HEK293 (cell line): ENCODE measurements at regions not wholly inside any gene's neighbourhood (a gene's known extent, or its start where the extent isn't known, plus 50 kb on each side); places are given as distances from the start of the nearest gene placed in this dataset.

Source experiments
- CTCF ChIA-PET: fragments of 350-600 bp; formaldehyde crosslinking; extraction: SDS; loops from one replicate; lab custom pipeline; 2021; ENCODE audit warnings: antibody characterized with exemption; lab: Yijun Ruan, JAX
- POLR2A ChIA-PET: fragments of 300-600 bp; formaldehyde crosslinking; extraction: SDS; loops from one replicate; lab custom pipeline; 2020; ENCODE audit warnings: antibody characterized with exemption, inconsistent platforms; lab: Yijun Ruan, JAX
- H3K27ac ChIP-seq: fragments of 200-500 bp; sonication (Bioruptor generic); 2 replicates; pipeline ENCODE4 v1.5.1; 2014; ENCODE audit warnings: low read depth, low read length, control low read depth, inconsistent platforms; ENCODE audit errors: extremely low read depth
- H3K36me3 ChIP-seq, 2 experiments: fragments of 200-500 bp in 1 of 2; sonication (Bioruptor generic) in 1 of 2; 1 replicate in 1 of 2; 2 replicates in 1 of 2; pipeline ENCODE4 v1.5.1; 2014 to 2017; ENCODE audit warnings: inconsistent platforms in 2 of 2, low read length in 2 of 2; ENCODE audit not compliant: control insufficient read depth in 2 of 2, insufficient read depth in 1 of 2
- H3K4me1 ChIP-seq: fragments of 200-500 bp; sonication (Bioruptor generic); 2 replicates; pipeline ENCODE4 v1.5.1; 2014; ENCODE audit warnings: mild to moderate bottlenecking, low read length, inconsistent platforms; ENCODE audit not compliant: control insufficient read depth, insufficient read depth
- H3K4me3 ChIP-seq: 2 replicates; pipeline ENCODE4 v1.5.1; 2011; ENCODE audit warnings: low read depth, mild to moderate bottlenecking, control low read depth, low read length, moderate library complexity
- H3K9me3 ChIP-seq: fragments of 200-500 bp; sonication (Bioruptor generic); 2 replicates; pipeline ENCODE4 v1.5.1; 2014; ENCODE audit warnings: low read depth, low read length, inconsistent platforms; ENCODE audit not compliant: control insufficient read depth, insufficient read depth
- BCL11A ChIP-seq: fragments of 450-650 bp; formaldehyde crosslinking; IDR thresholded peaks from 2 replicates; pipeline ENCODE4 v1.5.1; 2016; ENCODE audit warnings: low read depth, missing biosample characterization, missing genetic modification characterization
- BCL11B ChIP-seq: fragments of 450-650 bp; formaldehyde crosslinking; IDR thresholded peaks from 2 replicates; pipeline ENCODE4 v1.5.1; 2016; ENCODE audit warnings: low read depth, missing biosample characterization, missing genetic modification characterization
- ELK4 ChIP-seq: IDR thresholded peaks from 2 replicates; pipeline ENCODE4 v1.6.1; 2011; ENCODE audit warnings: mild to moderate bottlenecking, low read depth, low read length, borderline replicate concordance
- GLIS2 ChIP-seq: fragments of 450-650 bp; formaldehyde crosslinking; IDR thresholded peaks from 2 replicates; pipeline ENCODE4 v1.5.1; 2016; ENCODE audit warnings: missing biosample characterization, missing genetic modification characterization
- HOXD13 ChIP-seq: sonication (generic); formaldehyde crosslinking; IDR thresholded peaks from 2 replicates; pipeline ENCODE4 v1.8.0; 2022; ENCODE audit warnings: missing genetic modification reagents, borderline replicate concordance
- MZF1 ChIP-seq: fragments of 450-650 bp; formaldehyde crosslinking; IDR thresholded peaks from 2 replicates; pipeline ENCODE4 v1.5.1; 2017; ENCODE audit warnings: missing biosample characterization, missing genetic modification characterization, borderline replicate concordance
- OSR2 ChIP-seq: fragments of 450-650 bp; formaldehyde crosslinking; IDR thresholded peaks from 2 replicates; pipeline ENCODE4 v1.5.1; 2016; ENCODE audit warnings: missing biosample characterization, missing genetic modification characterization
- PRDM10 ChIP-seq: fragments of 450-650 bp; formaldehyde crosslinking; IDR thresholded peaks from 2 replicates; pipeline ENCODE4 v1.5.1; 2016; ENCODE audit warnings: missing biosample characterization, missing genetic modification characterization
- SALL2 ChIP-seq: fragments of 450-650 bp; formaldehyde crosslinking; IDR thresholded peaks from 2 replicates; pipeline ENCODE4 v1.5.0; 2017; ENCODE audit warnings: missing biosample characterization, mild to moderate bottlenecking, missing genetic modification characterization, borderline replicate concordance
- SCRT1 ChIP-seq: fragments of 450-650 bp; formaldehyde crosslinking; IDR thresholded peaks from 2 replicates; pipeline ENCODE4 v1.5.1; 2016; ENCODE audit warnings: missing biosample characterization, missing genetic modification characterization, borderline replicate concordance
- TCF7L2 ChIP-seq: IDR thresholded peaks from 2 replicates; pipeline ENCODE4 v1.6.1; 2011; ENCODE audit warnings: low read depth, mild to moderate bottlenecking, inconsistent platforms, low read length, moderate library complexity, borderline replicate concordance
- ZNF10 ChIP-seq: fragments of 450-650 bp; formaldehyde crosslinking; IDR thresholded peaks from 2 replicates; pipeline ENCODE4 v1.5.1; 2017; ENCODE audit warnings: missing biosample characterization, missing genetic modification characterization
- ZNF175 ChIP-seq: fragments of 450-650 bp; formaldehyde crosslinking; IDR thresholded peaks from 2 replicates; pipeline ENCODE4 v1.5.1; 2016; ENCODE audit warnings: missing biosample characterization, missing genetic modification characterization
- ZNF19 ChIP-seq: fragments of 450-650 bp; formaldehyde crosslinking; IDR thresholded peaks from 2 replicates; pipeline ENCODE4; 2016; ENCODE audit warnings: missing biosample characterization, missing genetic modification characterization, low read depth
- ZNF211 ChIP-seq: fragments of 450-650 bp; formaldehyde crosslinking; IDR thresholded peaks from 2 replicates; pipeline ENCODE4 v1.5.1; 2016; ENCODE audit warnings: low read depth, missing biosample characterization, missing genetic modification characterization
- ZNF341 ChIP-seq: fragments of 450-650 bp; formaldehyde crosslinking; IDR thresholded peaks from 2 replicates; pipeline ENCODE4; 2016; ENCODE audit warnings: low read depth, missing biosample characterization, missing genetic modification characterization
- ZNF391 ChIP-seq: fragments of 450-650 bp; formaldehyde crosslinking; IDR thresholded peaks from 2 replicates; pipeline ENCODE4 v1.5.1; 2016; ENCODE audit warnings: low read depth, missing biosample characterization, missing genetic modification characterization, borderline replicate concordance
- ZNF549 ChIP-seq: fragments of 450-650 bp; IDR thresholded peaks from 2 replicates; pipeline ENCODE4 v1.5.1; 2018; ENCODE audit warnings: missing biosample characterization, missing genetic modification characterization, mild to moderate bottlenecking, inconsistent platforms, moderate library complexity
- ZNF558 ChIP-seq: fragments of 450-650 bp; formaldehyde crosslinking; IDR thresholded peaks from 2 replicates; pipeline ENCODE4 v1.5.1; 2016; ENCODE audit warnings: missing biosample characterization, missing genetic modification characterization
- ZSCAN16 ChIP-seq: fragments of 450-650 bp; formaldehyde crosslinking; IDR thresholded peaks from 2 replicates; pipeline ENCODE4 v1.5.1; 2016; ENCODE audit warnings: missing biosample characterization, missing genetic modification characterization

- H3K27ac ChIP-seq: no peak overlapping the region
- H3K36me3 ChIP-seq: no peaks in the 10 kb centered on the region
- H3K4me3 ChIP-seq: no peak overlapping the region
- H3K9me3 ChIP-seq: no peaks in the 10 kb centered on the region
- POLR2A ChIA-PET: no interaction called here
- H3K4me1 ChIP-seq: no peaks in the 10 kb centered on the region
- TF ChIP-seq ELK4 (no peak), BCL11A (tag by site-specific recombination) (no peak), SALL2 (no peak), ZNF19 (tag by site-specific recombination) (no peak)
- TF ChIP-seq, all 188 proteins: peak for 0
- CTCF ChIA-PET: interaction anchor here (0.7 kb wide), 2 partner anchors 20 to 415 kb away, joined by 3 read pairs; no protein-coding TSS in a partner anchor
These were observed 112.7 kb upstream of the RMDN2 start for GRCh38 chr2:37812414-37812813.

- H3K27ac ChIP-seq: no peak overlapping the region
- no peaks in the 10 kb centered on the region for H3K9me3 ChIP-seq
- H3K36me3 ChIP-seq: no peaks in the 10 kb centered on the region
- POLR2A ChIA-PET: no interaction called here
- CTCF ChIA-PET: interaction anchor here (0.7 kb wide), 1 partner anchor 14 kb away, joined by 3 read pairs; no protein-coding TSS in a partner anchor
- TF ChIP-seq ZNF549 (tag by site-specific recombination) (no peak), GLIS2 (tag by site-specific recombination) (no peak), OSR2 (tag by site-specific recombination) (no peak), ZSCAN16 (tag by site-specific recombination) (no peak), MZF1 (tag by site-specific recombination) (no peak), ZNF175 (tag by site-specific recombination) (no peak)
- TF ChIP-seq, all 188 proteins: peak for 0
- H3K4me3 ChIP-seq: no peak overlapping the region
- no peaks in the 10 kb centered on the region for H3K4me1 ChIP-seq
These were observed 112.0 kb upstream of the RMDN2 start for GRCh38 chr2:37812941-37813730.

DNA sequence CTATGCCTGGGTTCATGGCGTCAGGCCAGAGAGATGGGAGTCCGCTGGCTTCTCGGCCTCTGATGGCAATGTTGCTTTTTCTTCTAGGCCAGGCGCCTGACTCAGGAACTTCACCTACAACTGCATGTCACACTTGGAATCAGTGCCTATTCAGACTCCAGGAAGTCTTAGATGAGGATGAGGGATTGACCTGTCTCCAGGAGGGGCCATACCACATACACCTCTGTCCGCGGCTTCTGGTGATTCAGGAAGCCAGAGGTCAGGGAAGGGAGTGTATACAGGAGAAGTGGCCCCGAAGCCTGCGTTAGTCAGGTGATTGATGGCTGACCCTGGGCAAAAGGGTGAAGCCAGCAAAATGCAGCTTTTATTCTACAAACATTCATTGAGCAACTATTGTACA lies 109.1 kb upstream of the RMDN2 start:
- H3K27ac ChIP-seq: no peak overlapping the region
- no peaks in the 10 kb centered on the region for H3K9me3 ChIP-seq
- H3K4me1 ChIP-seq: no peaks in the 10 kb centered on the region
- no peaks in the 10 kb centered on the region for H3K36me3 ChIP-seq
- no peak overlapping the region for H3K4me3 ChIP-seq
- POLR2A ChIA-PET: no interaction called here
- CTCF ChIA-PET: interaction anchor here (1.2 kb wide), 1 partner anchor 17 kb away, joined by 5 read pairs; no protein-coding TSS in a partner anchor
- TF ChIP-seq SCRT1 (tag by site-specific recombination): no peak
- no peak for TF ChIP-seq ZNF391 (tag by site-specific recombination)
- TF ChIP-seq HOXD13 (CRISPR knock-in tag): no peak
- TF ChIP-seq BCL11B: no peak
- no peak for TF ChIP-seq TCF7L2

DNA sequence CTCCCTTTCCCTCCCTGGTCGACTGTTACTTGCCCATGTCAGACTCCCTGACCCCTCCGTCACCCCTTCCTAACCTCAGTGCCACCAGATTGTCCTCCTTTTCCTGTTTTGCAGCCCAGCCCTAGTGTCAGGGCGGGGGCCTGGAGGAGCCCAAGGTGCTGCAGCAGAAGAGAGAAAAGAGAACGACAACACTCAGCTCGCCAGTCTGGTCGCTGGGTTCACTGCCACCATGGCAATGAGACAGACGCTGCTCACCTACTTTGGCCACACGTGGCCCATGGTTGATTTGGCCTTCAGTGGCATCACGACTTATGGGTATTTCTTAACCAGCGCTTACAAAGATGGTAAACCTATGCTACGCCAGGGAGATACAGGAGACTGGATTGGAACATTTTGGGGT lies 108.4 kb upstream of the RMDN2 start:
- Histone ChIP-seq H3K27ac (no peak overlapping the region), H3K4me3 (no peak overlapping the region), H3K9me3 (no peaks in the 10 kb centered on the region), H3K4me1 (no peaks in the 10 kb centered on the region), H3K36me3 (no peaks in the 10 kb centered on the region)
- POLR2A ChIA-PET: no interaction called here
- CTCF ChIA-PET: interaction anchor here (1.2 kb wide), 1 partner anchor 16 kb away, joined by 5 read pairs; no protein-coding TSS in a partner anchor
- TF ChIP-seq PRDM10 (tag by site-specific recombination) (no peak), ZNF175 (tag by site-specific recombination) (no peak), ZNF558 (tag by site-specific recombination) (no peak), ZNF10 (no peak), ZNF211 (tag by site-specific recombination) (no peak), ZNF341 (tag by site-specific recombination) (no peak), ZSCAN16 (tag by site-specific recombination) (no peak)
